Transverse colon (tissue), 4 donors: ENCODE measurements at regions not wholly inside any gene's neighbourhood (a gene's known extent, or its start where the extent isn't known, plus 50 kb on each side); places are given as distances from the start of the nearest gene placed in this dataset.
A peak's percentile ranks its signal among the peaks of the same experiment; 100 is the strongest.
"Not testable (repeated sequence)": the region's sequence is repeated elsewhere in the genome, so short reads cannot be mapped to it uniquely, and the experiment has no call there.

Experiments
- DNase-seq: peaks from one replicate; pipeline ENCODE4 v3.0.0-alpha.2; 2019
- H3K27ac ChIP-seq, 4 donors: fragments of 200-600 bp; sonication (generic); 2 replicates each; pipeline ENCODE4 v1.5.1; 2016 to 2018; ENCODE audit warnings: inconsistent platforms in 4 of 4
- H3K27me3 ChIP-seq: fragments of 200-600 bp; sonication (generic); 2 replicates; pipeline ENCODE4 v1.5.1; 2017; ENCODE audit warnings: inconsistent platforms
- H3K36me3 ChIP-seq, 4 donors: fragments of 200-600 bp; sonication (generic); 2 replicates each; pipeline ENCODE4 v1.5.1; 2017 to 2019; ENCODE audit warnings: inconsistent platforms in 4 of 4
- H3K4me1 ChIP-seq, 4 donors: fragments of 200-600 bp; sonication (generic); 2 replicates each; pipeline ENCODE4 v1.5.1; 2017 to 2020; ENCODE audit warnings: inconsistent platforms in 4 of 4
- H3K4me3 ChIP-seq, 4 donors: fragments of 200-600 bp; sonication (generic); 1 replicate in 1 of 4; 2 replicates in 3 of 4; pipeline versions ENCODE4 v1.5.1 to v1.6.1; 2017 to 2019; ENCODE audit warnings: inconsistent platforms in 4 of 4
- H3K9me3 ChIP-seq, 2 donors: fragments of 200-600 bp; sonication (generic); 2 replicates each; pipeline ENCODE4 v1.5.1; 2017 to 2019; ENCODE audit warnings: inconsistent platforms in 2 of 2
- CTCF ChIP-seq, 5 experiments: fragments of 200-600 bp in 3 of 5; fragments of 450-650 bp in 2 of 5; sonication (generic) in 3 of 5; IDR thresholded peaks; 1 replicate in 2 of 5; 2 replicates in 3 of 5; pipeline ENCODE4 v1.5.1; 2016 to 2017; ENCODE audit warnings: antibody characterized with exemption in 5 of 5, inconsistent platforms in 3 of 5, mild to moderate bottlenecking in 2 of 5, moderate library complexity in 1 of 5
- EP300 ChIP-seq: sonication (generic); formaldehyde crosslinking; IDR thresholded peaks from one replicate; pipeline ENCODE4 v1.6.1; 2017; ENCODE audit warnings: antibody characterized with exemption, low read depth
- POLR2A ChIP-seq: fragments of 450-650 bp; IDR thresholded peaks from one replicate; pipeline ENCODE4 v1.6.1; 2016; ENCODE audit warnings: antibody characterized with exemption, mild to moderate bottlenecking, moderate library complexity
- POLR2AphosphoS5 ChIP-seq, 3 donors: sonication (generic); formaldehyde crosslinking; IDR thresholded peaks; one replicate each; pipeline ENCODE4 v1.6.1; 2016; ENCODE audit warnings: antibody characterized with exemption in 3 of 3
- WGBS, 2 donors: methylation state at CpG; one replicate each; pipeline ENCODE4 v1.1.5; 2018; ENCODE audit warnings: low coverage in 1 of 2; 5-methylcytosine and 5-hydroxymethylcytosine counted together
- in situ Hi-C, 4 donors: fragments of 200-750 bp; cut with MboI; loops; one replicate each; pipeline versions ENCODE4 v1.15.0 to v1.15.1; 2017; ENCODE audit warnings: low sequenced_read_pairs in 3 of 4, low pct_ligation_motif_present in 1 of 4, low pct_unique_long_range_greater_than_20kb in 1 of 4
- intact Hi-C: fragments of 100-400 bp; cut with DNase I; formaldehyde crosslinking; loops from one replicate; pipeline ENCODE4 v1.15.1; 2023; ENCODE audit warnings: low total_unique reads

- 88% methylated on average over 8 of the region's 8 CpGs for WGBS, 2 donors
- in situ Hi-C loops, result no loop called here
- intact Hi-C loops, result no loop called here
These were observed 92.5 kb upstream of the EIF5 start for GRCh38 chr14:103241531-103241930.

GRCh38 chr14:103243764-103244737 is 90.0 kb upstream of the EIF5 start:
- peaks cover under 1 to 8% of the 10 kb centered on the region in 2 donors for H3K9me3 ChIP-seq
- H3K27me3 ChIP-seq, result peaks cover 6% of the 10 kb centered on the region
- intact Hi-C loops, result no loop called here
- no peak overlapping the region for H3K27ac ChIP-seq
- no peaks in the 10 kb centered on the region for H3K36me3 ChIP-seq
- no peak for DNase-seq
- in situ Hi-C loops, result no loop called here
- TF ChIP-seq POLR2A (no peak), CTCF (IDR thresholded peaks at IDR 0.05) (no peak), POLR2AphosphoS5 (IDR thresholded peaks at IDR 0.05) (no peak), EP300 (no peak)
- H3K4me1 ChIP-seq, result peaks cover 0 to 11% (median 8%) of the 10 kb centered on the region in 4 donors
- 55 to 90% methylated on average over 5 to 7 of the region's 7 CpGs for WGBS, 2 donors
- H3K4me3 ChIP-seq, result no peak overlapping the region

More at GRCh38 chr14:103241531-103241930, 92.5 kb upstream of the EIF5 start:
- peaks cover 6% of the 10 kb centered on the region for H3K27me3 ChIP-seq
- no peak for TF ChIP-seq CTCF (IDR thresholded peaks at IDR 0.05)
- TF ChIP-seq POLR2A, result no peak
- TF ChIP-seq EP300, result no peak
- no peak for TF ChIP-seq POLR2AphosphoS5 (IDR thresholded peaks at IDR 0.05)
- H3K4me3 ChIP-seq, result no peak overlapping the region
- H3K9me3 ChIP-seq, result peaks cover 10 to 20% of the 10 kb centered on the region in 2 donors
- H3K4me1 ChIP-seq, result peaks cover 0 to 11% (median 8%) of the 10 kb centered on the region in 4 donors
- H3K36me3 ChIP-seq, result no peaks in the 10 kb centered on the region
- no peak for DNase-seq
- no peak overlapping the region for H3K27ac ChIP-seq

- 43 to 55% methylated on average over 2 to 3 of the region's 3 CpGs for WGBS, 2 donors
- in situ Hi-C loops, H3K27me3 ChIP-seq, H3K4me3 ChIP-seq, intact Hi-C loops, H3K36me3 ChIP-seq, DNase-seq, H3K9me3 ChIP-seq: not testable (repeated sequence)
- Histone ChIP-seq H3K4me1 (peaks cover 0 to 15% (median 8%) of the 10 kb centered on the region in 4 donors), H3K27ac (peak overlapping the region; percentile 35 to 64 (median 52))
- TF ChIP-seq POLR2AphosphoS5 (IDR thresholded peaks at IDR 0.05), result peak in 2 of 3 donors; percentile 29 to 34
These were observed 88.4 kb upstream of the EIF5 start for GRCh38 chr14:103245624-103246031.

GRCh38 chr14:103246070-103246469 is 88.0 kb upstream of the EIF5 start:
- no peak for TF ChIP-seq POLR2A
- TF ChIP-seq POLR2AphosphoS5 (IDR thresholded peaks at IDR 0.05), result no peak
- TF ChIP-seq CTCF (IDR thresholded peaks at IDR 0.05), result no peak
- TF ChIP-seq EP300, result no peak
- Histone ChIP-seq H3K9me3 (no peaks in the 10 kb centered on the region), H3K4me1 (peaks cover 0 to 19% (median 8%) of the 10 kb centered on the region in 4 donors), H3K4me3 (no peak overlapping the region), H3K27ac (peak overlapping the region; percentile 35 to 64 (median 52)), H3K27me3 (peaks cover 6% of the 10 kb centered on the region), H3K36me3 (no peaks in the 10 kb centered on the region)
- intact Hi-C loops (no loop called here), in situ Hi-C loops (no loop called here)
- no peak for DNase-seq
- 31% methylated on average over 2 of the region's 2 CpGs; no CpG with 5 or more reads in 1 of the 2 donors for WGBS, 2 donors
